Type B pancreatic cell (in vitro differentiated cells): ENCODE measurements at regions not wholly inside any gene's neighbourhood (a gene's known extent, or its start where the extent isn't known, plus 50 kb on each side); places are given as distances from the start of the nearest gene placed in this dataset.

Source experiments
- DNase-seq: peaks from one replicate; pipeline ENCODE4 v3.0.0; 2021; ENCODE audit warnings: mixed read lengths; ENCODE audit not compliant: unreplicated experiment; ENCODE audit errors: extremely low spot score
- H3K27ac Mint-ChIP-seq: 2 replicates; pipeline ENCODE4 v1.8.0; 2021; ENCODE audit warnings: mild to moderate bottlenecking, mixed read lengths
- H3K27me3 Mint-ChIP-seq: 2 replicates; pipeline ENCODE4 v1.8.0; 2021; ENCODE audit warnings: mixed read lengths
- H3K36me3 Mint-ChIP-seq: 2 replicates; pipeline ENCODE4 v1.8.0; 2021; ENCODE audit warnings: mixed read lengths
- H3K4me1 Mint-ChIP-seq: one replicate; pipeline ENCODE4 v1.8.0; 2021; ENCODE audit warnings: mixed read lengths; ENCODE audit not compliant: unreplicated experiment
- H3K4me3 Mint-ChIP-seq: 2 replicates; pipeline ENCODE4 v1.8.0; 2021; ENCODE audit warnings: mild to moderate bottlenecking, mixed read lengths
- H3K9me3 Mint-ChIP-seq: 2 replicates; pipeline ENCODE4 v1.8.0; 2021; ENCODE audit warnings: mixed read lengths
- TF ChIP-seq, protein P1 (sequence below): fragments of 200-600 bp; sonication (generic); conservative IDR thresholded peaks from 2 replicates; pipeline ENCODE4 v1.5.0; 2021; ENCODE audit warnings: antibody characterized with exemption, mild to moderate bottlenecking

DNA sequence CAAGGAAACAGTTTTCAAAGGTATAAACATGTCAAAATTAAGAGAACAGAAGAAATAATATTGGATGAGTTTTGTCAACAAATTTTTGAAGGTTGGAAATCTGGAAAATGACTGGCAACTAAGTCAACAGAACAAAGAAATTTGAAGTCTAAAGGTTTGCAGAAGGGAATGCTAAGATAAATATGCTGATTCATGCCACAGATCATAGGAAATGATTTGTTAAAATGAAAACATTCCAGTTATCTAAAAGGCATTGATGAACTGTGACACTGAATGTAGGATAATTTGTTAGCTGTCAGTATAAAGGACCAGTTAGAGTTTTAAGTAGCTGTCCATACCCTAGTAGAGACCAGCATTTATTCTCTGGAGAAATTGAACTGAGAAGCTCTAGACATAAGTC lies 157.9 kb upstream of the CHRM3 start:
- Mint-ChIP-seq H3K9me3 (peaks cover under 1% of the 10 kb centered on the region), H3K27me3 (peaks cover 7% of the 10 kb centered on the region), H3K4me1 (no peaks in the 10 kb centered on the region), H3K4me3 (no peak overlapping the region), H3K27ac (no peak overlapping the region), H3K36me3 (no peaks in the 10 kb centered on the region)
- DNase-seq, result no peak
- TF ChIP-seq, protein P1, sequence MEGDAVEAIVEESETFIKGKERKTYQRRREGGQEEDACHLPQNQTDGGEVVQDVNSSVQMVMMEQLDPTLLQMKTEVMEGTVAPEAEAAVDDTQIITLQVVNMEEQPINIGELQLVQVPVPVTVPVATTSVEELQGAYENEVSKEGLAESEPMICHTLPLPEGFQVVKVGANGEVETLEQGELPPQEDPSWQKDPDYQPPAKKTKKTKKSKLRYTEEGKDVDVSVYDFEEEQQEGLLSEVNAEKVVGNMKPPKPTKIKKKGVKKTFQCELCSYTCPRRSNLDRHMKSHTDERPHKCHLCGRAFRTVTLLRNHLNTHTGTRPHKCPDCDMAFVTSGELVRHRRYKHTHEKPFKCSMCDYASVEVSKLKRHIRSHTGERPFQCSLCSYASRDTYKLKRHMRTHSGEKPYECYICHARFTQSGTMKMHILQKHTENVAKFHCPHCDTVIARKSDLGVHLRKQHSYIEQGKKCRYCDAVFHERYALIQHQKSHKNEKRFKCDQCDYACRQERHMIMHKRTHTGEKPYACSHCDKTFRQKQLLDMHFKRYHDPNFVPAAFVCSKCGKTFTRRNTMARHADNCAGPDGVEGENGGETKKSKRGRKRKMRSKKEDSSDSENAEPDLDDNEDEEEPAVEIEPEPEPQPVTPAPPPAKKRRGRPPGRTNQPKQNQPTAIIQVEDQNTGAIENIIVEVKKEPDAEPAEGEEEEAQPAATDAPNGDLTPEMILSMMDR, result no peak

DNA sequence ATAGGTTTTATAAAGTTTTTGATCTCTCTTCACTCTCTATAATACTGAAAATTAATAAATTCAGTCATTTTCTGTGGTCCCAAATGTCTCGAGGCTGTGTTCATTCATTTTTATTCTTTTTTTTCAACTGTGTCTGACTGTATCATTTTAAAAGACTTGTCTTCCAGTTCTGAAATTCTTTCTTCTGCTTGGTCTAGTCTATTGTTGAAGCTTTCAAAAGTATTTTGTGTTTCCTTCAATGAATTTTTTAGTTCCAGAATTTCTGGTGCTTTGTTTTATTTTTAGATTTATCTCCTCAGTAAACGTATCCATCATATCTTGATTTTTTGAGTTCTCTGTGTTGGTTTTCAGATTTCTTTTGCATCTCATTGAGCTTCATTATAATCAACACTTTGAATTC lies 161.0 kb upstream of the CHRM3 start:
- TF ChIP-seq, protein P1, result no peak
- Mint-ChIP-seq H3K4me1 (no peaks in the 10 kb centered on the region), H3K36me3 (no peaks in the 10 kb centered on the region), H3K27ac (no peak overlapping the region), H3K4me3 (no peak overlapping the region), H3K27me3 (no peaks in the 10 kb centered on the region), H3K9me3 (peaks cover 6% of the 10 kb centered on the region)
- DNase-seq, result no peak

DNA sequence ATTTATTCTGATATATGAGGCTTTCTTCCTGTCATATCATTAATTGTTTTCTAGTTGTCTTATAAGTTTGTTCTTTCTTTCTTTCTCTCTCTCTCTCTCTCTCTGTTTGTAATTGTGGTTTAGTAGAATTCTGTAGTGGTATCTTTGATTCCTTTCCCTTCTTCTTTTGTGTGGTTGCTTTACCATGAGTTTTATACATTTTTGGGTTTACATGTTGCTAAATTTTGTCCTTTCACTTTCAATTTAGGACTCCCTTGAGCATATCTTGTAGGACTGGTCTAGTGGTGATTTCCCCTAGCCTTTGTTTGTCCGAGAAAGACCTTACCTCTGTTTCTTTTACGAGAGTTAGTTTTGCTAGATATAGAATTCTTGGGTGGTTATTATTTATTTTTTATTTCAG lies 162.3 kb upstream of the CHRM3 start:
- Mint-ChIP-seq H3K27ac (no peak overlapping the region), H3K9me3 (peaks cover 6% of the 10 kb centered on the region), H3K4me3 (no peak overlapping the region), H3K4me1 (no peaks in the 10 kb centered on the region), H3K36me3 (no peaks in the 10 kb centered on the region), H3K27me3 (no peaks in the 10 kb centered on the region)
- no peak for DNase-seq
- TF ChIP-seq, protein P1, result no peak

DNA sequence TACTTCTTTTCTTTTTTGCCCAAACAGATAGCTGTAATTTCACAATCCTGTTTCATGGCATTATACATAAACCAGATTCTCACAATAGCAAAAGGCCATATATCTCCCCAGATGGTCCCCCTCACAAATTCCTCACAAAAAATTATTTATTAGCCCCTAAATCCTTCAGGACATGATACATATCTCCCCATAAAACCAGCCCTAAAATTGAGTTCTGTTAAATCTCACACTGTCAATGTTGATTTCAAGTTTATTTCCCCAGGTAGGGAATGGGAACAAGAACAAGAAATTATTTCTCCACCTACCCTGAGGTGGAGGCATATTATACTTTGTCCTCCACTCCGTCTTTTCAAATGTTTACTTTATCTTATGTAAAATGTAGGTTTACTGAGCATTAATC lies 163.4 kb upstream of the CHRM3 start:
- H3K4me3 Mint-ChIP-seq, result no peak overlapping the region
- no peak overlapping the region for H3K27ac Mint-ChIP-seq
- no peaks in the 10 kb centered on the region for H3K27me3 Mint-ChIP-seq
- TF ChIP-seq, protein P1, result no peak
- H3K9me3 Mint-ChIP-seq, result peaks cover 6% of the 10 kb centered on the region
- DNase-seq, result no peak
- no peaks in the 10 kb centered on the region for H3K4me1 Mint-ChIP-seq
- H3K36me3 Mint-ChIP-seq, result no peaks in the 10 kb centered on the region

DNA sequence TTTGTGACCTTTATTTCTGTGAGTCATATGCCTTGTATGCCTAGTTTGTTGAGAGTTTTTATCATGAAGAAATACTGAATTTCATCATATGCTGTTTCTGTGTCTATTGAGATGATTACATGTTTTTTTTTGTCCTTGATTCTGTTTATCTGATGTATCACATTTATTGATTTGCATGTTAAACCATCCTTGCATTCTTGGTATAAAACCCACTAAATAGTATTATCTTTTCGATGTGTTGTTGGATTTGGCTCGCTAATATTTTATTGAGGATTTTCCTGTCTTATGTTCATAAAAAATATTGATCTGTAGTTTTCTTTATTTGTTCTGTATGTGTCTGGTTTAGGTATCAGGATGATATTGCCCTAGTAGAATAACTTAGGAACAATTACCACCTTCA lies 164.7 kb upstream of the CHRM3 start:
- DNase-seq, result no peak
- H3K27me3 Mint-ChIP-seq, result no peaks in the 10 kb centered on the region
- no peaks in the 10 kb centered on the region for H3K4me1 Mint-ChIP-seq
- TF ChIP-seq, protein P1, result no peak
- no peak overlapping the region for H3K4me3 Mint-ChIP-seq
- H3K36me3 Mint-ChIP-seq, result no peaks in the 10 kb centered on the region
- peaks cover 6% of the 10 kb centered on the region for H3K9me3 Mint-ChIP-seq
- no peak overlapping the region for H3K27ac Mint-ChIP-seq

DNA sequence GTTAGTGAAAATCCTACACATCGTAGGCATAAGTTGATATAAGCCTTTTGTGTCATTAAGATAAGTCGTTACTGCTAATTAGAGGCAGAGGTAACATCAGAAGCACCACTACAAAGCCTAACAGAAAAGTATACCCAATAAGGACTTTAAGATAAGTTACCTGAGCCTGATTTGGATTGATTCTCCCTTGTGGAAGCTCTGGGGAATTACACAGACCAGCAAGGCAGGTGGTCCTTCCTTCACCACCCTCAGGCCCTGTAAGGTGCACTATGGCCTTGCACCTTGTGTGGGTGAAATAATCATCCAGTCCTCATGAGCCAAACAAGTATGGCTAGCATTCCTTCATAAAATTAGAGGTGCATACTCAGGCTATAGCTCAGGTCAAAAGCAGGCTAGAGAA lies 166.7 kb upstream of the CHRM3 start:
- Mint-ChIP-seq H3K36me3 (no peaks in the 10 kb centered on the region), H3K9me3 (peaks cover 6% of the 10 kb centered on the region), H3K27ac (no peak overlapping the region), H3K27me3 (no peaks in the 10 kb centered on the region), H3K4me1 (no peaks in the 10 kb centered on the region), H3K4me3 (no peak overlapping the region)
- no peak for DNase-seq
- TF ChIP-seq, protein P1, result no peak
